B cell (primary cell): ENCODE measurements at regions not wholly inside any gene's neighbourhood (a gene's known extent, or its start where the extent isn't known, plus 50 kb on each side); places are given as distances from the start of the nearest gene placed in this dataset.

Source experiments
- ATAC-seq: fragments of 200-7000 bp; cut with Tn5 transposase; one replicate; pipeline ENCODE4 v1.10.0; 2021; ENCODE audit warnings: low read depth, mild to moderate bottlenecking, moderate number of reproducible peaks, moderate library complexity
- CTCF ChIA-PET: fragments of 350-600 bp; sonication (Branson Sonifier 250); formaldehyde crosslinking; loops from one replicate; lab custom pipeline; 2021; ENCODE audit warnings: antibody characterized with exemption, inconsistent platforms; lab: Charles Lee
- POLR2A ChIA-PET: fragments of 350-600 bp; sonication (Branson Sonifier 250); formaldehyde crosslinking; loops from one replicate; lab custom pipeline; 2021; ENCODE audit warnings: antibody characterized with exemption; lab: Charles Lee
- DNase-seq: peaks from one replicate; pipeline ENCODE4 v3.0.0; 2013
- H2AFZ ChIP-seq: 2 replicates; pipeline ENCODE4 v1.6.1; 2012; ENCODE audit warnings: mild to moderate bottlenecking, low read depth, low read length; ENCODE audit not compliant: insufficient read depth, poor library complexity, severe bottlenecking
- H3K27ac ChIP-seq, 2 donors: 1 replicate in 1 of 2; 2 replicates in 1 of 2; pipeline ENCODE4 v1.5.1; 2012 to 2013; ENCODE audit warnings: low read length in 2 of 2, mild to moderate bottlenecking in 2 of 2, moderate library complexity in 1 of 2
- H3K27me3 ChIP-seq, 4 experiments: fragments of 200-600 bp in 1 of 4; sonication (generic) in 1 of 4; replicated peaks in 1 of 4; 1 replicate in 2 of 4; 2 replicates in 2 of 4; pipeline versions ENCODE4 v1.6.1 to v1.7.0; 2013 to 2016; ENCODE audit warnings: low read length in 3 of 4, mild to moderate bottlenecking in 2 of 4, mixed read lengths in 1 of 4, moderate library complexity in 1 of 4; ENCODE audit not compliant: insufficient read depth in 4 of 4, control insufficient read depth in 3 of 4; ENCODE audit errors: control extremely low read depth in 1 of 4
- H3K36me3 ChIP-seq, 2 experiments: replicated peaks in 1 of 2; 1 replicate in 1 of 2; 2 replicates in 1 of 2; pipeline versions ENCODE4 v1.6.1 to v1.7.1; 2013; ENCODE audit warnings: low read length in 1 of 2; ENCODE audit not compliant: insufficient read depth in 2 of 2, control insufficient read depth in 1 of 2; ENCODE audit errors: control extremely low read depth in 1 of 2, extremely low read depth in 1 of 2
- H3K4me1 ChIP-seq, 2 donors: fragments of 200-600 bp in 1 of 2; sonication (generic) in 1 of 2; 1 replicate in 1 of 2; 2 replicates in 1 of 2; pipeline versions ENCODE4 v1.5.1 to v1.6.1; 2013 to 2017; ENCODE audit warnings: low read length in 2 of 2; ENCODE audit not compliant: control insufficient read depth in 2 of 2, insufficient read depth in 2 of 2
- H3K4me2 ChIP-seq: replicated peaks from 2 replicates; pipeline ENCODE3; 2012; ENCODE audit warnings: mild to moderate bottlenecking, low read depth, low read length; ENCODE audit not compliant: poor library complexity, severe bottlenecking
- H3K4me3 ChIP-seq, 5 experiments: fragments of 200-600 bp in 1 of 5; sonication (generic) in 1 of 5; 1 replicate in 3 of 5; 2 replicates in 2 of 5; pipeline versions ENCODE4 v1.5.1 to v1.7.0; 2011 to 2016; ENCODE audit warnings: low read length in 4 of 5, mild to moderate bottlenecking in 4 of 5, low read depth in 2 of 5, control low read depth in 1 of 5, moderate library complexity in 1 of 5; ENCODE audit not compliant: insufficient read depth in 1 of 5; ENCODE audit errors: control extremely low read depth in 1 of 5, extremely low read depth in 1 of 5
- H3K79me2 ChIP-seq: fragments of 200-600 bp; sonication (generic); one replicate; pipeline ENCODE4 v1.6.0; 2016; ENCODE audit warnings: low read length; ENCODE audit not compliant: control insufficient read depth, insufficient read depth
- H3K9ac ChIP-seq: fragments of 200-600 bp; sonication (generic); 2 replicates; pipeline ENCODE4 v1.6.1; 2017; ENCODE audit warnings: mild to moderate bottlenecking, low read length, moderate library complexity
- H3K9me3 ChIP-seq, 3 donors: one replicate each; pipeline versions ENCODE4 v1.6.1 to v1.7.1; 2013; ENCODE audit warnings: low read length in 2 of 3; ENCODE audit not compliant: control insufficient read depth in 2 of 3, insufficient read depth in 1 of 3; ENCODE audit errors: control extremely low read depth in 1 of 3
- H4K20me1 ChIP-seq: 2 replicates; pipeline ENCODE4 v1.6.0; 2012; ENCODE audit warnings: mild to moderate bottlenecking, low read length; ENCODE audit not compliant: insufficient read depth, control insufficient read depth, poor library complexity, severe bottlenecking
- H3K27ac Mint-ChIP-seq: one replicate; pipeline ENCODE4 v1.8.0; 2021; ENCODE audit warnings: mixed read lengths
- H3K27me3 Mint-ChIP-seq: one replicate; pipeline ENCODE4 v1.8.0; 2021; ENCODE audit warnings: mixed read lengths
- H3K4me1 Mint-ChIP-seq: one replicate; pipeline ENCODE4 v1.8.0; 2021; ENCODE audit warnings: mixed read lengths
- H3K4me3 Mint-ChIP-seq: one replicate; pipeline ENCODE4 v1.8.0; 2021; ENCODE audit warnings: mixed read lengths
- H3K9me3 Mint-ChIP-seq: one replicate; pipeline ENCODE4 v1.8.0; 2022; ENCODE audit warnings: mixed read lengths; ENCODE audit not compliant: insufficient read depth
- CTCF ChIP-seq: fragments of 200-600 bp; IDR thresholded peaks from one replicate; pipeline ENCODE4 v1.8.0; 2022; ENCODE audit warnings: antibody characterized with exemption, mild to moderate bottlenecking
- EZH2 ChIP-seq: IDR thresholded peaks from 2 replicates; pipeline ENCODE4 v1.6.1; 2012; ENCODE audit warnings: borderline replicate concordance, low read depth, mild to moderate bottlenecking, moderate library complexity, low read length; ENCODE audit not compliant: insufficient read depth, poor library complexity, severe bottlenecking
- WGBS: methylation state at CpG from one replicate; pipeline ENCODE4 v1.1.5; 2013; ENCODE audit warnings: missing lambda C conversion rate; ENCODE audit not compliant: insufficient coverage; 5-methylcytosine and 5-hydroxymethylcytosine counted together
- intact Hi-C: fragments of 100-400 bp; cut with micrococcal nuclease; formaldehyde crosslinking; loops from one replicate; pipeline ENCODE4 v1.10.0; 2022

GRCh38 chr2:53422979-53423378 lies 344.6 kb upstream of the CHAC2 start:
- H3K4me3 Mint-ChIP-seq: no peak overlapping the region
- no peaks in the 10 kb centered on the region for H3K4me1 ChIP-seq
- no peaks in the 10 kb centered on the region for H3K36me3 ChIP-seq
- H3K27me3 ChIP-seq: no peaks in the 10 kb centered on the region
- DNase-seq (no peak), ATAC-seq (no peak)
- no peaks in the 10 kb centered on the region for H4K20me1 ChIP-seq
- H3K27me3 Mint-ChIP-seq: no peaks in the 10 kb centered on the region
- peaks cover 3% of the 10 kb centered on the region for H3K4me1 Mint-ChIP-seq
- ChIA-PET CTCF (no interaction called here), POLR2A (no interaction called here)
- intact Hi-C loops: no loop called here
- H3K27ac ChIP-seq: no peak overlapping the region
- no peak overlapping the region for H3K4me2 ChIP-seq
- no peak overlapping the region for H3K9ac ChIP-seq
- no peak overlapping the region for H3K27ac Mint-ChIP-seq
- WGBS: 90% methylated on average over 3 of the region's 3 CpGs
- H3K4me3 ChIP-seq: no peak overlapping the region
- H3K9me3 Mint-ChIP-seq: no peaks in the 10 kb centered on the region
- TF ChIP-seq CTCF: no peak
- no peak for TF ChIP-seq EZH2
- H3K9me3 ChIP-seq: peaks cover 0 to 13% (median 0%) of the 10 kb centered on the region in 3 donors
- H2AFZ ChIP-seq: no peak overlapping the region
- H3K79me2 ChIP-seq: no peaks in the 10 kb centered on the region

- Histone ChIP-seq H3K27ac (no peak overlapping the region), H4K20me1 (no peaks in the 10 kb centered on the region), H3K4me3 (no peak overlapping the region), H2AFZ (no peak overlapping the region), H3K36me3 (no peaks in the 10 kb centered on the region), H3K27me3 (no peaks in the 10 kb centered on the region), H3K9me3 (no peaks in the 10 kb centered on the region), H3K4me2 (no peak overlapping the region), H3K9ac (no peak overlapping the region), H3K4me1 (no peaks in the 10 kb centered on the region), H3K79me2 (no peaks in the 10 kb centered on the region)
- ChIA-PET POLR2A (no interaction called here), CTCF (no interaction called here)
- H3K4me1 Mint-ChIP-seq: no peaks in the 10 kb centered on the region
- TF ChIP-seq EZH2: no peak
- no peak for TF ChIP-seq CTCF
- H3K27ac Mint-ChIP-seq: no peak overlapping the region
- DNase-seq (no peak), ATAC-seq (no peak)
- intact Hi-C loops: no loop called here
- H3K27me3 Mint-ChIP-seq: no peaks in the 10 kb centered on the region
- no peaks in the 10 kb centered on the region for H3K9me3 Mint-ChIP-seq
- no CpG with 5 or more reads among the region's 2 CpGs for WGBS
- H3K4me3 Mint-ChIP-seq: no peak overlapping the region
Observed at GRCh38 chr2:53417385-53417784, 350.2 kb upstream of the CHAC2 start.
